ENCODE measurements at regions not wholly inside any gene's neighbourhood (a gene's known extent, or its start where the extent isn't known, plus 50 kb on each side); places are given as distances from the start of the nearest gene placed in this dataset.

- no peak overlapping the region for H3K27ac ChIP-seq
- TF ChIP-seq, protein P1, sequence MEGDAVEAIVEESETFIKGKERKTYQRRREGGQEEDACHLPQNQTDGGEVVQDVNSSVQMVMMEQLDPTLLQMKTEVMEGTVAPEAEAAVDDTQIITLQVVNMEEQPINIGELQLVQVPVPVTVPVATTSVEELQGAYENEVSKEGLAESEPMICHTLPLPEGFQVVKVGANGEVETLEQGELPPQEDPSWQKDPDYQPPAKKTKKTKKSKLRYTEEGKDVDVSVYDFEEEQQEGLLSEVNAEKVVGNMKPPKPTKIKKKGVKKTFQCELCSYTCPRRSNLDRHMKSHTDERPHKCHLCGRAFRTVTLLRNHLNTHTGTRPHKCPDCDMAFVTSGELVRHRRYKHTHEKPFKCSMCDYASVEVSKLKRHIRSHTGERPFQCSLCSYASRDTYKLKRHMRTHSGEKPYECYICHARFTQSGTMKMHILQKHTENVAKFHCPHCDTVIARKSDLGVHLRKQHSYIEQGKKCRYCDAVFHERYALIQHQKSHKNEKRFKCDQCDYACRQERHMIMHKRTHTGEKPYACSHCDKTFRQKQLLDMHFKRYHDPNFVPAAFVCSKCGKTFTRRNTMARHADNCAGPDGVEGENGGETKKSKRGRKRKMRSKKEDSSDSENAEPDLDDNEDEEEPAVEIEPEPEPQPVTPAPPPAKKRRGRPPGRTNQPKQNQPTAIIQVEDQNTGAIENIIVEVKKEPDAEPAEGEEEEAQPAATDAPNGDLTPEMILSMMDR (conservative IDR thresholded peaks at IDR 0.05): no peak
These were observed 316.8 kb downstream of the VPS13C start for GRCh38 chr15:61743345-61743909.

DNA sequence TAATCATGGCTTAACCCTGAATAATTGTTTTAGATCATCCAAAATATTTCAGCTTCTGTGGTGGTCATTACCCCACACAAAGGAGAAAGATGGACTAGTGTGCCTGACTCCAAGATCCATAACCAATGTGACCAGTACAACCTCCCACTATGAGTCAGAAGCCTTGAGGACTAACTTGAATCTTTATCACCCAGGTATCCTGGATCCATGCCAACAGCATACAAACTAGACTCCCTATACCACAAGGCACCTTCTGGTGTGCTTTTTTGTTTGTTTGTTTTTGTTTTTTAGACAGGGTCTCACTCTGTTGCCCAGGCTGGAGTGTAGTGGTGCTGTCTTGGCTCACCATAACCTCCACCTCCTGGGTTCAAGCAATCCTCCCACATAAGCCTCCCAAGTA is 317.7 kb downstream of the VPS13C start:
- TF ChIP-seq, protein P1 (conservative IDR thresholded peaks at IDR 0.05): no peak
- H3K27ac ChIP-seq: no peak overlapping the region

DNA sequence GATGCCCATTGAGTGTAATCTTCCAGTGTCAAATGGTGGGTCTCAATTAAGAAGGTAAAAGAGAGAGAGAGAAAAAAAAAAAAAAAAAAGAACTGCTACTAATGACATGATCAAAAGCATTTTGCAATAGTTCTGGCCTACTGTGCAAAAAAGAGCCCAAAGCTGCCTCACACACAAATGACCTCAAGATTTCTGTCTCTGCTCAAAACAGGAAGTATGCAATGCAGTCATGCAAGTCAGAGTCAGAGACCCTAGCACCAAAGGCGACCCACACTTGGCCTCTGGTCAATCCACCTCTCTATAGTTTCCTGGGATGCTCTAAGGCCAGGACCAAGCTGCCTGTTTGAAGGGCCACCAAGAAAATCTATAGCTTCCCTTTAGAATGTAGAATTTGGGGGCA is 323.5 kb downstream of the VPS13C start:
- H3K27ac ChIP-seq: no peak overlapping the region
- TF ChIP-seq, protein P1 (conservative IDR thresholded peaks at IDR 0.05): no peak

- TF ChIP-seq, protein P1 (conservative IDR thresholded peaks at IDR 0.05): no peak
- no peak overlapping the region for H3K27ac ChIP-seq
These were observed 329.1 kb downstream of the VPS13C start for GRCh38 chr15:61731099-61731498.

DNA sequence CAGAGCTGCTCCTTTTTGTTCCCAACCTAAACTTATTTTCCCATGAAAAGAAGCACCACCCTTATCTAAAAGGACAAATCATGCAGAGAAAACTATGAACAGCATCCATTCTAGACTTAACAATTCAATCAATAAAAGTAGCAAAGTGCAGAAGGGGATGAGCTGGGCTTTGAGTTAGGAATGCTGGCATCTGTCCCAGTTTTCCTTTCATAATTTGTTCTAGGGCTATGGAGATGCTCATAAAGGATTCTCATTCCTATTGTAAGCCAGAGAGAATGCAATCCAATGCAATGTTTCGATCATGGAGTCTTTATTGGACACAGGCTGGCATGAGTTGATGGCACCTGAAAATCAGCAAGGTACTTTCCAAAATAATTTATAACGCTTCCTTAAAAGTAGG is 330.6 kb downstream of the VPS13C start:
- TF ChIP-seq, protein P1 (conservative IDR thresholded peaks at IDR 0.05): no peak
- H3K27ac ChIP-seq: no peak overlapping the region

- H3K27ac ChIP-seq: no peak overlapping the region
- TF ChIP-seq, protein P1 (conservative IDR thresholded peaks at IDR 0.05): no peak
These were observed 334.1 kb downstream of the VPS13C start for GRCh38 chr15:61726166-61726565.

- TF ChIP-seq, protein P1 (conservative IDR thresholded peaks at IDR 0.05): no peak
- H3K27ac ChIP-seq: no peak overlapping the region
These were observed 335.0 kb downstream of the VPS13C start for GRCh38 chr15:61725251-61725650.
